Stomach (tissue), 4 donors: ENCODE measurements at regions not wholly inside any gene's neighbourhood (a gene's known extent, or its start where the extent isn't known, plus 50 kb on each side); places are given as distances from the start of the nearest gene placed in this dataset.

Experiments used
- CTCF ChIP-seq, 7 experiments: fragments of 450-650 bp in 4 of 7; fragments of 200-600 bp in 3 of 7; sonication (generic) in 3 of 7; IDR thresholded peaks; one replicate each; pipeline ENCODE4 v1.5.1; 2016 to 2019; ENCODE audit warnings: antibody characterized with exemption in 7 of 7, control low read depth in 2 of 7, mild to moderate bottlenecking in 1 of 7
- EP300 ChIP-seq: sonication (generic); formaldehyde crosslinking; IDR thresholded peaks from one replicate; pipeline ENCODE4 v1.6.1; 2017; ENCODE audit warnings: antibody characterized with exemption
- POLR2A ChIP-seq, 4 donors: fragments of 450-650 bp; IDR thresholded peaks; one replicate each; pipeline ENCODE4 v1.6.1; 2016; ENCODE audit warnings: antibody characterized with exemption in 4 of 4, control low read depth in 2 of 4, mild to moderate bottlenecking in 1 of 4, moderate library complexity in 1 of 4
- POLR2AphosphoS5 ChIP-seq, 3 donors: sonication (generic); formaldehyde crosslinking; IDR thresholded peaks; one replicate each; pipeline ENCODE4 v1.6.1; 2016; ENCODE audit warnings: antibody characterized with exemption in 3 of 3

- TF ChIP-seq POLR2A (IDR thresholded peaks at IDR 0.05) (no peak), POLR2AphosphoS5 (IDR thresholded peaks at IDR 0.05) (no peak), EP300 (no peak), CTCF (IDR thresholded peaks at IDR 0.05) (no peak)
These were observed 68.6 kb upstream of the RALGAPA2 start for GRCh38 chr20:20781029-20781428.
